ENCODE measurements at regions not wholly inside any gene's neighbourhood (a gene's known extent, or its start where the extent isn't known, plus 50 kb on each side); places are given as distances from the start of the nearest gene placed in this dataset.

- no peaks in the 10 kb centered on the region for H3K27me3 ChIP-seq (replicated peaks; ENCODE audit: insufficient read depth)
- peaks cover 37% of the 10 kb centered on the region for H3K4me1 ChIP-seq (ENCODE audit: insufficient read depth)
- no peaks in the 10 kb centered on the region for H3K36me3 ChIP-seq (ENCODE audit: low read depth)
- DNase-seq: peak; percentile 25
- in situ Hi-C loops (cut with MboI): loop anchor here (25.0 kb wide), 1 partner anchor 681 kb away; the partner anchor contains the start of gene ID2
- H4K20me1 ChIP-seq (ENCODE audit: insufficient read depth): no peaks in the 10 kb centered on the region
- TF ChIP-seq EZH2 (IDR thresholded peaks at IDR 0.05; ENCODE audit: insufficient read depth, poor library complexity, severe bottlenecking) (no peak), EZH2phosphoT487 (IDR thresholded peaks at IDR 0.05; ENCODE audit: insufficient read depth, low read depth) (no peak)
- 90 to 98% methylated on average over 3 of the region's 3 CpGs for WGBS, 2 experiments (ENCODE audit: low coverage in 1 of 2, low lambda C conversion rate in 2 of 2, missing lambda C conversion rate in 2 of 2)
- H3K4me3 ChIP-seq: no peak overlapping the region
- H3K4me2 ChIP-seq (ENCODE audit: unreplicated experiment): peak overlapping the region; percentile 32
- H2AFZ ChIP-seq: peak overlapping the region; percentile 27; the same call in 1 of the 2 replicates
- peak overlapping the region; percentile 60 for H3K27ac ChIP-seq
- no peaks in the 10 kb centered on the region for H3K9me3 ChIP-seq (ENCODE audit: low read depth)
- H3K9ac ChIP-seq: 0 out of 2 replicates have a peak overlapping the region, but pooled peaks have one; percentile 2
- H3F3A ChIP-seq (ENCODE audit: insufficient read depth): peaks cover 21% of the 10 kb centered on the region
- no peaks in the 10 kb centered on the region for H3K79me2 ChIP-seq (ENCODE audit: insufficient read depth)
- no peaks in the 10 kb centered on the region for H3K9me2 ChIP-seq (ENCODE audit: insufficient read depth)
Observed at GRCh38 chr2:8006626-8007025, 675.2 kb upstream of the ID2 start.

GRCh38 chr2:8009010-8009597 is 672.8 kb upstream of the ID2 start:
- no peaks in the 10 kb centered on the region for H3K36me3 ChIP-seq (ENCODE audit: low read depth)
- no peaks in the 10 kb centered on the region for H3K9me2 ChIP-seq (ENCODE audit: insufficient read depth)
- no peak for TF ChIP-seq EZH2 (IDR thresholded peaks at IDR 0.05; ENCODE audit: insufficient read depth, poor library complexity, severe bottlenecking)
- no peak for TF ChIP-seq EZH2phosphoT487 (IDR thresholded peaks at IDR 0.05; ENCODE audit: insufficient read depth, low read depth)
- H3K4me2 ChIP-seq (ENCODE audit: unreplicated experiment): no peak overlapping the region
- in situ Hi-C loops (cut with MboI): loop anchor here (25.0 kb wide), 1 partner anchor 678 kb away; the partner anchor contains the start of gene ID2
- H2AFZ ChIP-seq: peak overlapping the region; percentile 59
- no peak overlapping the region for H3K4me3 ChIP-seq
- H3K9me3 ChIP-seq (ENCODE audit: low read depth): no peaks in the 10 kb centered on the region
- H3F3A ChIP-seq (ENCODE audit: insufficient read depth): peaks cover 8% of the 10 kb centered on the region
- no peak overlapping the region for H3K9ac ChIP-seq
- H4K20me1 ChIP-seq (ENCODE audit: insufficient read depth): no peaks in the 10 kb centered on the region
- 72 to 74% methylated on average over 11 of the region's 11 CpGs for WGBS, 2 experiments (ENCODE audit: low coverage in 1 of 2, low lambda C conversion rate in 2 of 2, missing lambda C conversion rate in 2 of 2)
- peaks cover 24% of the 10 kb centered on the region for H3K4me1 ChIP-seq (ENCODE audit: insufficient read depth)
- no peaks in the 10 kb centered on the region for H3K27me3 ChIP-seq (replicated peaks; ENCODE audit: insufficient read depth)
- no peaks in the 10 kb centered on the region for H3K79me2 ChIP-seq (ENCODE audit: insufficient read depth)
- H3K27ac ChIP-seq: no peak overlapping the region
- peak; percentile 72 for DNase-seq

- WGBS, 2 experiments (ENCODE audit: low coverage in 1 of 2, low lambda C conversion rate in 2 of 2, missing lambda C conversion rate in 2 of 2): 84% methylated on average over 7 of the region's 7 CpGs
- Histone ChIP-seq H3K9me3 (ENCODE audit: low read depth) (no peaks in the 10 kb centered on the region), H3F3A (ENCODE audit: insufficient read depth) (no peaks in the 10 kb centered on the region), H3K9ac (no peak overlapping the region), H3K9me2 (ENCODE audit: insufficient read depth) (no peaks in the 10 kb centered on the region), H3K27ac (no peak overlapping the region), H3K4me1 (ENCODE audit: insufficient read depth) (no peaks in the 10 kb centered on the region), H3K79me2 (ENCODE audit: insufficient read depth) (no peaks in the 10 kb centered on the region), H3K36me3 (ENCODE audit: low read depth) (no peaks in the 10 kb centered on the region), H3K4me2 (ENCODE audit: unreplicated experiment) (no peak overlapping the region), H3K27me3 (replicated peaks; ENCODE audit: insufficient read depth) (no peaks in the 10 kb centered on the region), H4K20me1 (ENCODE audit: insufficient read depth) (no peaks in the 10 kb centered on the region), H3K4me3 (no peak overlapping the region), H2AFZ (no peak overlapping the region)
- no peak for DNase-seq
- in situ Hi-C loops (cut with MboI): loop anchor here (25.0 kb wide), 1 partner anchor 671 kb away; the partner anchor contains the start of gene ID2
- no peak for TF ChIP-seq EZH2phosphoT487 (IDR thresholded peaks at IDR 0.05; ENCODE audit: insufficient read depth, low read depth)
- TF ChIP-seq EZH2 (IDR thresholded peaks at IDR 0.05; ENCODE audit: insufficient read depth, poor library complexity, severe bottlenecking): no peak
Observed at GRCh38 chr2:8015848-8016600, 665.8 kb upstream of the ID2 start.

GRCh38 chr2:8016688-8017087 is 665.2 kb upstream of the ID2 start:
- Histone ChIP-seq H3K9me3 (ENCODE audit: low read depth) (no peaks in the 10 kb centered on the region), H3K9ac (no peak overlapping the region), H3K27me3 (replicated peaks; ENCODE audit: insufficient read depth) (no peaks in the 10 kb centered on the region), H3K4me1 (ENCODE audit: insufficient read depth) (no peaks in the 10 kb centered on the region), H3K4me2 (ENCODE audit: unreplicated experiment) (no peak overlapping the region), H3K27ac (no peak overlapping the region), H3K36me3 (ENCODE audit: low read depth) (no peaks in the 10 kb centered on the region), H3K79me2 (ENCODE audit: insufficient read depth) (no peaks in the 10 kb centered on the region), H3K9me2 (ENCODE audit: insufficient read depth) (no peaks in the 10 kb centered on the region), H3K4me3 (no peak overlapping the region), H4K20me1 (ENCODE audit: insufficient read depth) (no peaks in the 10 kb centered on the region), H3F3A (ENCODE audit: insufficient read depth) (no peaks in the 10 kb centered on the region), H2AFZ (no peak overlapping the region)
- TF ChIP-seq EZH2 (IDR thresholded peaks at IDR 0.05; ENCODE audit: insufficient read depth, poor library complexity, severe bottlenecking) (no peak), EZH2phosphoT487 (IDR thresholded peaks at IDR 0.05; ENCODE audit: insufficient read depth, low read depth) (no peak)
- in situ Hi-C loops (cut with MboI): loop anchor here (25.0 kb wide), 1 partner anchor 671 kb away; the partner anchor contains the start of gene ID2
- 76 to 91% methylated on average over 4 of the region's 4 CpGs for WGBS, 2 experiments (ENCODE audit: low coverage in 1 of 2, low lambda C conversion rate in 2 of 2, missing lambda C conversion rate in 2 of 2)
- DNase-seq: no peak

Data from GM23248 (cell line).